ENCODE measurements at regions not wholly inside any gene's neighbourhood (a gene's known extent, or its start where the extent isn't known, plus 50 kb on each side); places are given as distances from the start of the nearest gene placed in this dataset.

DNA sequence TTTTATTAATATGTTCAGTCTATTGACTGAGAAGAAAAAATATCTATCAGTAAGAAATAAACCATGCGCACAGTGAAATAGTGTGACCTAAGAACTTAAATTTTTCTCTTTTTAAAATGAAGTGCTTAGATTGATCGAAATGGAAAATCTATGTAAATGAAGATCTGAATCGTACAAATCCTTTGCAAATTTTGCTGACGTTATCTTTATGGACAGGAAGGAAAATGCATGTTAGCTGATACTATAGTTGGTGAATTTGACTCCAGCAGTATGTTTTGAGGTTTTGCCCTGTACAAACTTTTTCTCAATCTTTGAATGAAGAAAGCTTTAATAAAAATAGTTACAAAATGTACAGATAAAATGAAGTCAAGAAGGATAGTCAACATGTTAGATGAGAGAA lies 82.9 kb downstream of the NRN1 start:
- no peaks in the 10 kb centered on the region for H3K27me3 ChIP-seq (ENCODE audit: control insufficient read depth, insufficient read depth, low read length)
- H3K36me3 ChIP-seq (ENCODE audit: control insufficient read depth, insufficient read depth, low read length), result no peaks in the 10 kb centered on the region
- H3K9me3 ChIP-seq (ENCODE audit: control insufficient read depth, insufficient read depth, low read length), result peaks cover 4% of the 10 kb centered on the region

GRCh38 chr6:5922230-5922629 lies 84.5 kb downstream of the NRN1 start:
- Histone ChIP-seq H3K9ac (ENCODE audit: low read depth, low read length) (no peak overlapping the region), H3K36me3 (ENCODE audit: control insufficient read depth, insufficient read depth, low read length) (no peaks in the 10 kb centered on the region), H3K4me1 (ENCODE audit: control insufficient read depth, insufficient read depth, low read length) (no peaks in the 10 kb centered on the region), H3K4me3 (ENCODE audit: low read depth, low read length) (no peak overlapping the region), H3K27me3 (ENCODE audit: control insufficient read depth, insufficient read depth, low read length) (no peaks in the 10 kb centered on the region), H3K9me3 (ENCODE audit: control insufficient read depth, insufficient read depth, low read length) (peaks cover 4% of the 10 kb centered on the region)

More for the DNA sequence above, 82.9 kb downstream of the NRN1 start:
- Histone ChIP-seq H3K4me3 (ENCODE audit: low read depth, low read length) (no peak overlapping the region), H3K4me1 (ENCODE audit: control insufficient read depth, insufficient read depth, low read length) (no peaks in the 10 kb centered on the region), H3K9ac (ENCODE audit: low read depth, low read length) (no peak overlapping the region)

DNA sequence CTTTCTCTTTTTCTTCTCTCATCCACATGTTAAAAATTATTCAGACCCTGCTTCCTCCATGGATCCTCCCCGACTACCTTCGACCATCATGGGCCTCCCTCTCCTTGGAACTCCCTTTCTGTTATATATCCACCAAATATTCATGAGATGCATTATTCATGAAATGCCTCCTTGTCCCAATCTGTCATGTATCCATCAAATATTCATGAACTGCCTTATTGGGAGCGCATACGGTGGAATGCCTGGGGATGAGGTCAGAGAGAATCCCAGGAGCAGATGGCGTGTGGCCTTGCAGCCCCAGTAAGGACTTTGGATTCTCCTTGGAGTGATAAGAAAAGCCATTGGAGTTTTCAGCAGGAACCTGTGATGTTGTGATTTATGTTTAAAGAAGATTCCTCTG lies 97.0 kb downstream of the NRN1 start:
- Histone ChIP-seq H3K36me3 (ENCODE audit: control insufficient read depth, insufficient read depth, low read length) (no peaks in the 10 kb centered on the region), H3K27me3 (ENCODE audit: control insufficient read depth, insufficient read depth, low read length) (no peaks in the 10 kb centered on the region), H3K9me3 (ENCODE audit: control insufficient read depth, insufficient read depth, low read length) (no peaks in the 10 kb centered on the region), H3K4me3 (ENCODE audit: low read depth, low read length) (no peak overlapping the region), H3K4me1 (ENCODE audit: control insufficient read depth, insufficient read depth, low read length) (no peaks in the 10 kb centered on the region), H3K9ac (ENCODE audit: low read depth, low read length) (no peak overlapping the region)

DNA sequence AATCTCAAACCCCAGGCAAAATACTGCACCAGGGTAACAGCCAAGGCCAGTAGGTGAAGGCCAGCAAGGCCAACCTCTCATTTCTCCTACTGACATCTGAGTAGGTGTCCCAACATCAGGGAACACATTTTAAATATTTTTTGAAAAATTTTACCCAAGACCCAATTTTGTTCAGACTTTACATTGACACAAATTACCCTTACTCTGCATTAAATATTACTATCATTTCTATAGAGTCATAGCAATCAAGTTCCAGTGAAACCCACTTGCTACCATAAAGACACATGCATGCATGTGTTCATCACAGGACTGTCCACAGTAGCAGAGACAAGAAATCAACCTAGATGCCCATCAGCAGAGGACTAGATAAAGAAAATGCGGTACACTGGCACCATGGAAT lies 99.9 kb downstream of the NRN1 start:
- Histone ChIP-seq H3K27me3 (ENCODE audit: control insufficient read depth, insufficient read depth, low read length) (no peaks in the 10 kb centered on the region), H3K36me3 (ENCODE audit: control insufficient read depth, insufficient read depth, low read length) (no peaks in the 10 kb centered on the region), H3K4me1 (ENCODE audit: control insufficient read depth, insufficient read depth, low read length) (no peaks in the 10 kb centered on the region), H3K9ac (ENCODE audit: low read depth, low read length) (no peak overlapping the region), H3K4me3 (ENCODE audit: low read depth, low read length) (no peak overlapping the region), H3K9me3 (ENCODE audit: control insufficient read depth, insufficient read depth, low read length) (no peaks in the 10 kb centered on the region)

GRCh38 chr6:5906340-5906670 lies 100.4 kb downstream of the NRN1 start:
- no peak overlapping the region for H3K9ac ChIP-seq (ENCODE audit: low read depth, low read length)
- H3K9me3 ChIP-seq (ENCODE audit: control insufficient read depth, insufficient read depth, low read length), result no peaks in the 10 kb centered on the region
- no peak overlapping the region for H3K4me3 ChIP-seq (ENCODE audit: low read depth, low read length)
- no peaks in the 10 kb centered on the region for H3K27me3 ChIP-seq (ENCODE audit: control insufficient read depth, insufficient read depth, low read length)
- H3K4me1 ChIP-seq (ENCODE audit: control insufficient read depth, insufficient read depth, low read length), result no peaks in the 10 kb centered on the region
- H3K36me3 ChIP-seq (ENCODE audit: control insufficient read depth, insufficient read depth, low read length), result no peaks in the 10 kb centered on the region

GRCh38 chr6:5905431-5906339 lies 101.0 kb downstream of the NRN1 start:
- no peaks in the 10 kb centered on the region for H3K27me3 ChIP-seq (ENCODE audit: control insufficient read depth, insufficient read depth, low read length)
- H3K36me3 ChIP-seq (ENCODE audit: control insufficient read depth, insufficient read depth, low read length), result no peaks in the 10 kb centered on the region
- no peaks in the 10 kb centered on the region for H3K4me1 ChIP-seq (ENCODE audit: control insufficient read depth, insufficient read depth, low read length)
- H3K9ac ChIP-seq (ENCODE audit: low read depth, low read length), result no peak overlapping the region
- no peak overlapping the region for H3K4me3 ChIP-seq (ENCODE audit: low read depth, low read length)
- H3K9me3 ChIP-seq (ENCODE audit: control insufficient read depth, insufficient read depth, low read length), result no peaks in the 10 kb centered on the region

DNA sequence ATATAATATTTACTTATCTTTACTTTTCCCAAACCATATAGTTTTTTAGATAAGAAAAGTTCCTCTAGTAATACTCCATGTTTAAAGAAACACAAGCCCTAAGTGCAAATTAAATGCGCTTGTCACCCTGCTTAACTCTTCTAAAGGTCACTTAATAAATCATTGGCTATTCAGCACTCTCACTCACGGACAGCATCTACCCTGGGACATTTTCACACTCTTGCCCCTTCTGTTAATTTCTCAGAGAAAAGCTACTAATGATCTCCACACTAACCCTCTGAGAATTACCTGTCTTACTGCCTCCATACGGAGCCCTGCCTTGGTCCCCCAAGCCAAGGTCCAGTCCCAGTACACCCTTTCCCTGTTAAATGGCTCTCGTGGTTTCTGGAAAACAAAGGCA lies 102.2 kb downstream of the NRN1 start:
- Histone ChIP-seq H3K9ac (ENCODE audit: low read depth, low read length) (no peak overlapping the region), H3K36me3 (ENCODE audit: control insufficient read depth, insufficient read depth, low read length) (no peaks in the 10 kb centered on the region), H3K4me1 (ENCODE audit: control insufficient read depth, insufficient read depth, low read length) (no peaks in the 10 kb centered on the region), H3K27me3 (ENCODE audit: control insufficient read depth, insufficient read depth, low read length) (no peaks in the 10 kb centered on the region), H3K4me3 (ENCODE audit: low read depth, low read length) (no peak overlapping the region), H3K9me3 (ENCODE audit: control insufficient read depth, insufficient read depth, low read length) (no peaks in the 10 kb centered on the region)

DNA sequence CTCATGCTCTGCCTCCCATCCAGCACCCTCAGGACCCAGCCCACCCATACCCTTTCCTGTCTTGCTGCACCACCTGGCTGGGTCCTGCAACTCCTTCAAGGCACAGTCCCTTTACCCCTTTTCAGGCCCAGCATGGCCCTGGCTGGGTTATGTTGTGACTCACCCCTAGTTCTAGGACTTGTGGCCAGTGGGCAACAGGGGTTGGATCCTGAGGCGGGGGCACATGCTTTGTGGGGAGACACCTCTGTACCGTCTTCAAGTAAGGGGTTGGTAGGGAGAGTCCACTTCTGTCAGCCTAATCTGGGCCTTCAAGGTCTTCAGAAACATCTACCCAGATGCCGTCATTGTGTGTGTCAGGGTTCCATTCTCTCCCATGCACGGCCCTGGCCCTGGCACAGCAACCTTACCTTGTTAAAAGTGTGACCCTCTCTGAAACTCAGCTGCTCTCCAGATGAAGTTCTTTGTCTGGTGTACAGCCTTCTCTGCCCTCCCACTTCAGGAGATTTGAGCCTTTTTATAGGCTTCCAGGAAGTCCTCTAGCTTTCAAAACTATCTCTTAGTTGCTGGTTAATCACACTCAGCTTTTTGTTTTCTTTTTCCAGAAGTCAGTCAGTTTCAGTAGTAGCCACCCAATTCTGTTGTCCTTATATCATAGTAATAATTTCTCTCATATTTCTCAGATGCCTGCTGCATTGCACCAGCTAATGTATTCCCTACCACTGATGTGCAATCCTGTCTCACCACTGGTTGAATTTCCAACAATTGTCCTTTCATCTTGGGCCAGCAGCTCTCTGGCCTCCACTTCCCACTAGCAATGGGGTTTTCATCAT lies 107.3 kb downstream of the NRN1 start:
- H3K4me3 ChIP-seq (ENCODE audit: low read depth, low read length), result no peak overlapping the region
- no peak overlapping the region for H3K9ac ChIP-seq (ENCODE audit: low read depth, low read length)
- H3K27me3 ChIP-seq (ENCODE audit: control insufficient read depth, insufficient read depth, low read length), result no peaks in the 10 kb centered on the region

GRCh38 chr6:5898563-5898962 lies 108.2 kb downstream of the NRN1 start:
- Histone ChIP-seq H3K27me3 (ENCODE audit: control insufficient read depth, insufficient read depth, low read length) (no peaks in the 10 kb centered on the region), H3K4me3 (ENCODE audit: low read depth, low read length) (no peak overlapping the region), H3K36me3 (ENCODE audit: control insufficient read depth, insufficient read depth, low read length) (no peaks in the 10 kb centered on the region), H3K4me1 (ENCODE audit: control insufficient read depth, insufficient read depth, low read length) (no peaks in the 10 kb centered on the region), H3K9me3 (ENCODE audit: control insufficient read depth, insufficient read depth, low read length) (no peaks in the 10 kb centered on the region), H3K9ac (ENCODE audit: low read depth, low read length) (no peak overlapping the region)

More for the DNA sequence above, 107.3 kb downstream of the NRN1 start:
- Histone ChIP-seq H3K4me1 (ENCODE audit: control insufficient read depth, insufficient read depth, low read length) (no peaks in the 10 kb centered on the region), H3K9me3 (ENCODE audit: control insufficient read depth, insufficient read depth, low read length) (no peaks in the 10 kb centered on the region), H3K36me3 (ENCODE audit: control insufficient read depth, insufficient read depth, low read length) (no peaks in the 10 kb centered on the region)

- no peaks in the 10 kb centered on the region for H3K9me3 ChIP-seq (ENCODE audit: control insufficient read depth, insufficient read depth, low read length)
- H3K36me3 ChIP-seq (ENCODE audit: control insufficient read depth, insufficient read depth, low read length), result no peaks in the 10 kb centered on the region
- H3K9ac ChIP-seq (ENCODE audit: low read depth, low read length), result no peak overlapping the region
- no peaks in the 10 kb centered on the region for H3K4me1 ChIP-seq (ENCODE audit: control insufficient read depth, insufficient read depth, low read length)
- H3K27me3 ChIP-seq (ENCODE audit: control insufficient read depth, insufficient read depth, low read length), result no peaks in the 10 kb centered on the region
- no peak overlapping the region for H3K4me3 ChIP-seq (ENCODE audit: low read depth, low read length)
These were observed 108.6 kb downstream of the NRN1 start for GRCh38 chr6:5898102-5898501.

DNA sequence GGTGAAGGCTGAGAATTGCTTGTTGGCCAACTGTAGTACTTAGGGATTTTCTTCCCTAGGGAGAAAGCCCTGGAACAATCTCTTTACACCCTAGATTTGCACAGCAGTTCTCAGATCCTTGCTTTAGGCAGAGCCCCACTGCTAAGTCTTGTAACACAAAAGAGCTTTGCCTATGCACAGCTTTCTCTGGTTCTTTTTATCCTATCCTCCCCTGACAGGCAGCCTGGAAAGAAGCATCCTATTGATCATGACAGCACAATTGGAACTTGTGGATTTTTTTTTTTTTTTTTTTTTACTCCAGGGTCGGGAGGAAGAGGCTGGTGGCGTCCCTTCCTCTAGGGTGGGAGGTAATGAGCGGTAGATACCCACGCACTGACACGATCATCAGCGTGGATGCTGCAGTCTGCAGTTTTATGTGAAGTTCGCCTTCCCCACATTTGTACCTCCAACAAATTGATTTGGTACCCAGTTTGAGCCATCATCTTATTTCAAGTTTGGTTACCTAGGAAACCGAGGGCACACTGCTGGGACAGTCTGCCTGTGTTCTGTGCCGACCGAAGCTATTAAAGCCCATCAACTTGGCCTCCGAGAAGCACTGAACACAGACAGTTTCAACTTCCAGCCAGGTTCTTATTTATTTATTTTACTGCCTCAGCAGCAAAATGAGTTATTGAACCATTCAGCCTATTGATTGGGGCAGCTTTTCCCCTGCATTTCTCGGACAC lies 110.1 kb downstream of the NRN1 start:
- no peaks in the 10 kb centered on the region for H3K27me3 ChIP-seq (ENCODE audit: control insufficient read depth, insufficient read depth, low read length)

More for the DNA sequence above, 110.1 kb downstream of the NRN1 start:
- H3K4me1 ChIP-seq (ENCODE audit: control insufficient read depth, insufficient read depth, low read length), result peaks cover 4% of the 10 kb centered on the region
- no peaks in the 10 kb centered on the region for H3K36me3 ChIP-seq (ENCODE audit: control insufficient read depth, insufficient read depth, low read length)
- no peak overlapping the region for H3K9ac ChIP-seq (ENCODE audit: low read depth, low read length)
- H3K4me3 ChIP-seq (ENCODE audit: low read depth, low read length), result no peak overlapping the region
- no peaks in the 10 kb centered on the region for H3K9me3 ChIP-seq (ENCODE audit: control insufficient read depth, insufficient read depth, low read length)

Measured in iPS-15b (cell line).